ENCODE measurements at regions not wholly inside any gene's neighbourhood (a gene's known extent, or its start where the extent isn't known, plus 50 kb on each side); places are given as distances from the start of the nearest gene placed in this dataset.

GRCh38 chr22:26927821-26928220, 270.4 kb downstream of the MIAT start:
- H3K4me1 ChIP-seq (replicated peaks), result no peaks in the 10 kb centered on the region
- DNase-seq (ENCODE audit: low spot score), result no peak
- intact Hi-C loops (cut with DNase I), result no loop called here
- no peaks in the 10 kb centered on the region for H3K9me3 ChIP-seq
- WGBS, result 39% methylated on average over 6 of the region's 6 CpGs
- no peak overlapping the region for H3K27ac ChIP-seq
- TF ChIP-seq, protein P1, sequence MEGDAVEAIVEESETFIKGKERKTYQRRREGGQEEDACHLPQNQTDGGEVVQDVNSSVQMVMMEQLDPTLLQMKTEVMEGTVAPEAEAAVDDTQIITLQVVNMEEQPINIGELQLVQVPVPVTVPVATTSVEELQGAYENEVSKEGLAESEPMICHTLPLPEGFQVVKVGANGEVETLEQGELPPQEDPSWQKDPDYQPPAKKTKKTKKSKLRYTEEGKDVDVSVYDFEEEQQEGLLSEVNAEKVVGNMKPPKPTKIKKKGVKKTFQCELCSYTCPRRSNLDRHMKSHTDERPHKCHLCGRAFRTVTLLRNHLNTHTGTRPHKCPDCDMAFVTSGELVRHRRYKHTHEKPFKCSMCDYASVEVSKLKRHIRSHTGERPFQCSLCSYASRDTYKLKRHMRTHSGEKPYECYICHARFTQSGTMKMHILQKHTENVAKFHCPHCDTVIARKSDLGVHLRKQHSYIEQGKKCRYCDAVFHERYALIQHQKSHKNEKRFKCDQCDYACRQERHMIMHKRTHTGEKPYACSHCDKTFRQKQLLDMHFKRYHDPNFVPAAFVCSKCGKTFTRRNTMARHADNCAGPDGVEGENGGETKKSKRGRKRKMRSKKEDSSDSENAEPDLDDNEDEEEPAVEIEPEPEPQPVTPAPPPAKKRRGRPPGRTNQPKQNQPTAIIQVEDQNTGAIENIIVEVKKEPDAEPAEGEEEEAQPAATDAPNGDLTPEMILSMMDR (IDR thresholded peaks at IDR 0.05), result no peak
- H3K36me3 ChIP-seq, result no peaks in the 10 kb centered on the region
- no peak overlapping the region for H3K4me3 ChIP-seq
- H3K27me3 ChIP-seq (replicated peaks; ENCODE audit: insufficient read depth), result no peaks in the 10 kb centered on the region

DNA sequence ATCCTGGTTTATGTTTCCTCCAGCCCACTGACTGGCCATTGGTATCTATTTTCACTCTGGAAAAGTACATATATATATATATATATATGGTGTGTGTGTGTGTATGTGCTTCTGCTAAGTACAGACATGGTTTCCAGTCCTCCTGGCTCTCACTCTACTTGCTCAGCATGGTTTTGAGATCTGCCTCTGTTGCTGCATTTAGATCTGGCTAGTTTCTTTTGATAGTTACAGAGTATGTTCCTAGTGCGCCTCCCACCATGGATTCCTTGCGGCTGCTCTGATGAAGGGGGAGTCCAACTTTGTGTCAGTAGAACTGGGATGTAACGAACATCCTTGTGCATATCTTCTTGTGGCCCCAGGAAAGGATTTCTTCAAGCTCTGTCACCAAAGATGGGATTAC, 274.1 kb downstream of the MIAT start:
- intact Hi-C loops (cut with DNase I), result no loop called here
- Histone ChIP-seq H3K4me3 (no peak overlapping the region), H3K9me3 (no peaks in the 10 kb centered on the region), H3K27me3 (replicated peaks; ENCODE audit: insufficient read depth) (no peaks in the 10 kb centered on the region), H3K4me1 (replicated peaks) (no peaks in the 10 kb centered on the region), H3K27ac (no peak overlapping the region), H3K36me3 (no peaks in the 10 kb centered on the region)
- TF ChIP-seq, protein P1 (IDR thresholded peaks at IDR 0.05), result no peak
- no peak for TF ChIP-seq POLR2A (IDR thresholded peaks at IDR 0.05)
- no peak for TF ChIP-seq POLR2AphosphoS5 (IDR thresholded peaks at IDR 0.05)
- 93% methylated on average over 3 of the region's 3 CpGs for whole genome bisulfite sequencing
- no peak for DNase-seq (ENCODE audit: low spot score)

DNA sequence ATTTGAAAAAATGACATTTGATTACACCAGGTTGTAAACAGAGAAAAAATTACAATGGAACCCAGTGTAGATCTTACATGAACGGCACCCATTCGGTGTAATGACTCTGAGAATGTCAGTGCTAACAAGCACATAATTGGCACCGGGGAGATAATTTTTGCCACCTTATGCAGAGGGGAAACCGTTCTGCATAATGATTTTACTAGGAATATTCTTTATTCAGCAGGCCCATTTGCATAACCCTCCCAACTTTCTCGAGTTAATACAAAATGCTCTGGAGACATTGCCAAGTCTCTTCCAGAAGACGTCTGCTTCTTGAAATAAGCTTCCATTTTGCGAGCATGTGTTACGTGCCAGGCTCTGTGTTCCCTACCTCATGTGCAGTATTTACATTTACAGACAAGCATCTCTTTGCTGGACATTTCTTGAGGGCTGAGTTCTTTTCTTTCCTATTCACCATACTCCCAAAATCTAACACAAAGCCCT, 275.8 kb downstream of the MIAT start:
- intact Hi-C loops (cut with DNase I), result no loop called here

GRCh38 chr22:26937213-26937612, 279.8 kb downstream of the MIAT start:
- H3K27ac ChIP-seq, result no peak overlapping the region
- TF ChIP-seq, protein P1 (IDR thresholded peaks at IDR 0.05), result no peak
- TF ChIP-seq POLR2A (IDR thresholded peaks at IDR 0.05), result no peak
- TF ChIP-seq POLR2AphosphoS5 (IDR thresholded peaks at IDR 0.05), result no peak

More for the DNA sequence above, 275.8 kb downstream of the MIAT start:
- no peak for DNase-seq (ENCODE audit: low spot score)
- Histone ChIP-seq H3K27me3 (replicated peaks; ENCODE audit: insufficient read depth) (no peaks in the 10 kb centered on the region), H3K9me3 (no peaks in the 10 kb centered on the region), H3K27ac (no peak overlapping the region), H3K36me3 (no peaks in the 10 kb centered on the region), H3K4me3 (no peak overlapping the region), H3K4me1 (replicated peaks) (no peaks in the 10 kb centered on the region)
- TF ChIP-seq POLR2A (IDR thresholded peaks at IDR 0.05), result no peak
- TF ChIP-seq, protein P1 (IDR thresholded peaks at IDR 0.05), result no peak
- TF ChIP-seq POLR2AphosphoS5 (IDR thresholded peaks at IDR 0.05), result no peak
- WGBS, result 60% methylated on average over 8 of the region's 8 CpGs

DNA sequence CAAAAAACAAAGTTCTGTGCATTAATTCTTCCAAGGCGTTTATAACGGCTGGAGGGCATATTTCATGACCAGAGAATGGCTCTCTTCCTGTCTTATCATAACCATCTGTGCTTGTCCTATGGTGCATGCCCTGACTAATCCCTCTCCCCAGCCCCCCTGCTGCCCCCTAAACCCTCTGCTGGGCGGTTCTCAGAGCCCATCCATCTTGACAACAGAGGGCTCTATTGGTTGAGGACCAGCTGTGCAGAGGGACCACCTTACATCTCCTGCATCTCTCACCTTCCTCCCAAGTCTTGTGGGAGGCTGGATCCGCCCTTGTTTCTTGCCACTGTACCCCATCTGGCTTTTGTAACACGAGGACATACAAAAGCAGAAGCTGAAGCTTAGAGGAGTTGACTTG, 282.1 kb downstream of the MIAT start:
- H3K4me3 ChIP-seq, result no peak overlapping the region
- H3K27ac ChIP-seq, result no peak overlapping the region
- no peaks in the 10 kb centered on the region for H3K27me3 ChIP-seq (replicated peaks; ENCODE audit: insufficient read depth)
- no peaks in the 10 kb centered on the region for H3K9me3 ChIP-seq
- H3K4me1 ChIP-seq (replicated peaks), result no peaks in the 10 kb centered on the region
- 38% methylated on average over 5 of the region's 5 CpGs for WGBS
- TF ChIP-seq, protein P1 (IDR thresholded peaks at IDR 0.05), result no peak
- TF ChIP-seq POLR2AphosphoS5 (IDR thresholded peaks at IDR 0.05) (no peak), POLR2A (IDR thresholded peaks at IDR 0.05) (no peak)
- intact Hi-C loops (cut with DNase I), result no loop called here
- no peaks in the 10 kb centered on the region for H3K36me3 ChIP-seq
- no peak for DNase-seq (ENCODE audit: low spot score)

More at GRCh38 chr22:26937213-26937612, 279.8 kb downstream of the MIAT start:
- no peak overlapping the region for H3K4me3 ChIP-seq
- H3K9me3 ChIP-seq, result no peaks in the 10 kb centered on the region
- 89% methylated on average over 5 of the region's 5 CpGs for WGBS
- H3K27me3 ChIP-seq (replicated peaks; ENCODE audit: insufficient read depth), result no peaks in the 10 kb centered on the region
- H3K4me1 ChIP-seq (replicated peaks), result no peaks in the 10 kb centered on the region
- H3K36me3 ChIP-seq, result no peaks in the 10 kb centered on the region
- intact Hi-C loops (cut with DNase I), result no loop called here
- no peak for DNase-seq (ENCODE audit: low spot score)

All from prostate gland (tissue), 2 donors.